ENCODE measurements at regions not wholly inside any gene's neighbourhood (a gene's known extent, or its start where the extent isn't known, plus 50 kb on each side); places are given as distances from the start of the nearest gene placed in this dataset.
"Not testable (repeated sequence)": the region's sequence is repeated elsewhere in the genome, so short reads cannot be mapped to it uniquely, and the experiment has no call there.

DNA sequence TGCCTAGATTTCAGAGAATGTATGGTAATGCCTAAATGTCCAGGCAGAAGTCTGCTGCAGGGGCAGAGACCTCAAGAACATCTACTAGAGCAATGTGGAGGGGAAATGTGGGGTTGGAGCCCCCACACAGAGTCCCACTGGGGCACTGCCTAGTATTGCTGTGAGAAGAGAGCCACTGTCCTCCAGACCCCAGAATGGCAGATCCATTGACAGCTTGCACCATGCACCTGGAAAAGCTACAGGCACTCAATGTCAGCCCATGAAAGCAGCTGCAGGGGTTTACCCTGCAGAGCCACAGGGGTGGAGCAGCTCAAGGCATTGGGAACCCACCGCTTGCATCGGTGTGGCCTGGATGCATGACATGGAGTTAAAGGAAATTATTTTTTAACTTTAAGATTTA, 314.1 kb downstream of the CYRIA start:
- Histone ChIP-seq H3K9me3 (peaks cover 0 to 4% of the 10 kb centered on the region in 2 donors), H3K27ac (no peak overlapping the region), H3K4me1 (no peaks in the 10 kb centered on the region), H3K27me3 (no peaks in the 10 kb centered on the region), H3K4me3 (no peak overlapping the region), H3K36me3 (no peaks in the 10 kb centered on the region)
- no peak for DNase-seq (ENCODE audit: low spot score)
- TF ChIP-seq CTCF (IDR thresholded peaks at IDR 0.05): no peak

DNA sequence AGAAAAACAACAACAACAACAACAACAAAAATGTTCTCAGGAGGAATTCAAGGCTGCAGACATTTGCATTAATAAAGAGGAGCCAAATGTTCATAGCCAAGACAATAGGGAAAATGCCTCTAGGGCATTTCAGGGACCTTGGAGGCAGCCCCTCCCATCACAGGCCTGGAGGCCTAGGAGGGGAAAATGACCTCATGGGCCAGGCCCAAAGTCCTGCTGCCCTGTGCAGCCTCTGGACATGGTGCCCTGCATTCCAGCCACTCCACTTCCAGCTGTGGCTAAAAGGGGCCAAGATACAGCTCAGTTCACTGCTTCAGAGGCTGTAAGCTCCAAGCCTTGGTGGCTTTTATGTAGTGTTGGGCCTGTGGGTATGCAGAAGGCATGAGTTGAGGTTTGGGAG, 314.5 kb downstream of the CYRIA start:
- H3K4me3 ChIP-seq: no peak overlapping the region

DNA sequence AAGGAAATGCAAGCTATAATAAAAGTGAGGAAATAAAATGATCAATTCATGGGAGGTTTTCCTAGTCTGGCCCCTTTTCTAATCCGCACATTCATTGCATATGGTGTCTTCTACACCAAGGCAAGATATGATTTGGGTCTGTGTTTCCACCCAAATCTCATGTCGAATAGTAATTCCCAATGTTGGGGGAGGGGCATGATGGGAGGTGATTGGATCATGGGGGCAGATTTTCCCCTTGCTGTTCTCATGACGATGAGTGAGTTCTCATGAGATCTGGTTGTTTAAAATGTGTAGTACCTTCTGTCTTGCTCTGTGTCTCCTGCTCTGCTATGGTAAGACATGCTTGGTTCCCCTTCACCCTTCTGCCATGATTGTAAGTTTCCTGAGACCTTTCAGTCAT, 315.4 kb downstream of the CYRIA start:
- Histone ChIP-seq H3K9me3 (no peaks in the 10 kb centered on the region), H3K4me3 (no peak overlapping the region), H3K36me3 (no peaks in the 10 kb centered on the region), H3K27ac (no peak overlapping the region), H3K27me3 (no peaks in the 10 kb centered on the region), H3K4me1 (no peaks in the 10 kb centered on the region)
- TF ChIP-seq CTCF (IDR thresholded peaks at IDR 0.05): no peak
- no peak for DNase-seq (ENCODE audit: low spot score)

More for the DNA sequence above, 314.5 kb downstream of the CYRIA start:
- Histone ChIP-seq H3K9me3 (no peaks in the 10 kb centered on the region), H3K4me1 (no peaks in the 10 kb centered on the region), H3K27me3 (no peaks in the 10 kb centered on the region), H3K27ac (no peak overlapping the region), H3K36me3 (no peaks in the 10 kb centered on the region)
- no peak for DNase-seq (ENCODE audit: low spot score)
- TF ChIP-seq CTCF (IDR thresholded peaks at IDR 0.05): no peak

- Histone ChIP-seq H3K27me3 (no peaks in the 10 kb centered on the region), H3K9me3 (no peaks in the 10 kb centered on the region), H3K36me3 (no peaks in the 10 kb centered on the region), H3K27ac (no peak overlapping the region), H3K4me3 (no peak overlapping the region), H3K4me1 (no peaks in the 10 kb centered on the region)
- TF ChIP-seq CTCF (IDR thresholded peaks at IDR 0.05): no peak
- no peak for DNase-seq (ENCODE audit: low spot score)
Observed at GRCh38 chr2:16349811-16350210, 315.8 kb downstream of the CYRIA start.

- Histone ChIP-seq H3K4me1 (no peaks in the 10 kb centered on the region), H3K27me3 (no peaks in the 10 kb centered on the region), H3K4me3 (no peak overlapping the region), H3K9me3 (no peaks in the 10 kb centered on the region), H3K27ac (no peak overlapping the region), H3K36me3 (no peaks in the 10 kb centered on the region)
- no peak for TF ChIP-seq CTCF (IDR thresholded peaks at IDR 0.05)
- DNase-seq (ENCODE audit: low spot score): no peak
Observed at GRCh38 chr2:16348821-16349515, 316.7 kb downstream of the CYRIA start.

DNA sequence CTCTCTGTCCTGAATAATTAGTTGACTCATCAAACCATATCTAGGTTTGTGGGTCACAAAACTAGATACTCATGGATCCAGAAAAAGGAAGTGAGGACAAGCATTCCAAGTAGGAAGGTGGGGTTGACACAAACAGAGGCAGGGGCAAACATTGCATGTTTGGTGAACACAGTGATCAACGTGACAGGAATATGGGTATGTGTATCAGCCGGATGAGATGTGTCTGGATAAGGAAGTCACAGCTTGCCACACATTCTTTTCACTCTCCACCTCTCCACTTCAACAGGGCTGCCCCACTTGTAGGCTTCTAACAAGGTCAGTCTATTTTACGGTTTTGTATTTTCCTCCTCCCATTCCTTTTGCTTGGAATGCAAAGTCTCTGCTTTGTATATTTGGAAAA, 319.0 kb downstream of the CYRIA start:
- no peaks in the 10 kb centered on the region for H3K27me3 ChIP-seq
- no peak for DNase-seq (ENCODE audit: low spot score)
- no peaks in the 10 kb centered on the region for H3K9me3 ChIP-seq
- H3K36me3 ChIP-seq: no peaks in the 10 kb centered on the region
- H3K27ac ChIP-seq: no peak overlapping the region
- TF ChIP-seq CTCF (IDR thresholded peaks at IDR 0.05): no peak
- no peak overlapping the region for H3K4me3 ChIP-seq
- no peaks in the 10 kb centered on the region for H3K4me1 ChIP-seq

DNA sequence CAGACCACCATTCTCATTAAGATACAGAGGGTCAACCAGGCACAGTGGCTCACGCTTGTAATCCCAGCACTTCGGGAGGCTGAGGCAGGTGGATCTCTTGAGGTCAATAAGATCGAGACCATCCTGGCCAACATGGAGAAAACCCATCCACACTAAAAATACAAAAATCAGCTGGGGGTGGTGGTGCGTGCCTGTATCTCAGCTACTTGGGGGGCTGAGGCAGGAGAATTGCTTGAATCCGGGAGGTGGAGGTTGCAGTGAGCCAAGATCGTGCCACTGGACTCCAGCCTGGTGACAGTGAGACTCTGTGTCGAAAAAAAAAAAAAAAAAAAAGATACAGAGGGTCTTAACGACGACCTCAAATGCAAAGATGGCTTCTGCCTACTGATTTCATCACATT, 320.4 kb downstream of the CYRIA start:
- DNase-seq (ENCODE audit: low spot score); H3K4me3 ChIP-seq; H3K9me3 ChIP-seq; H3K36me3 ChIP-seq; H3K27me3 ChIP-seq; H3K27ac ChIP-seq; H3K4me1 ChIP-seq: not testable (repeated sequence)
